ENCODE measurements at regions not wholly inside any gene's neighbourhood (a gene's known extent, or its start where the extent isn't known, plus 50 kb on each side); places are given as distances from the start of the nearest gene placed in this dataset.

GRCh38 chr10:3881622-3882021, 96.6 kb upstream of the KLF6 start:
- H3K4me1 ChIP-seq = peaks cover 6% of the 10 kb centered on the region
- no peak overlapping the region for H3K27ac ChIP-seq
- H3K27me3 ChIP-seq = no peaks in the 10 kb centered on the region
- DNase-seq (ENCODE audit: low spot score in 2 of 2) = no peak
- H3K36me3 ChIP-seq = no peaks in the 10 kb centered on the region
- no peak for TF ChIP-seq POLR2AphosphoS5 (IDR thresholded peaks at IDR 0.05)
- no peak for TF ChIP-seq EP300 (IDR thresholded peaks at IDR 0.05)
- no peak for TF ChIP-seq POLR2A (IDR thresholded peaks at IDR 0.05)
- TF ChIP-seq CTCF (IDR thresholded peaks at IDR 0.05) = no peak
- H3K4me3 ChIP-seq = no peak overlapping the region
- H3K9me3 ChIP-seq = no peaks in the 10 kb centered on the region
- 67% methylated on average over 3 of the region's 3 CpGs for WGBS

- no peak for TF ChIP-seq CTCF (IDR thresholded peaks at IDR 0.05)
- no peak for TF ChIP-seq POLR2A (IDR thresholded peaks at IDR 0.05)
- no peak for TF ChIP-seq POLR2AphosphoS5 (IDR thresholded peaks at IDR 0.05)
- TF ChIP-seq EP300 (IDR thresholded peaks at IDR 0.05) = no peak
- WGBS = 90% methylated on average over 8 of the region's 8 CpGs
- no peak for DNase-seq (ENCODE audit: low spot score in 2 of 2)
- Histone ChIP-seq H3K27me3 (no peaks in the 10 kb centered on the region), H3K36me3 (no peaks in the 10 kb centered on the region), H3K4me3 (no peak overlapping the region), H3K27ac (no peak overlapping the region), H3K4me1 (peaks cover 9% of the 10 kb centered on the region), H3K9me3 (no peaks in the 10 kb centered on the region)
These were observed 94.1 kb upstream of the KLF6 start for GRCh38 chr10:3879073-3879472.

GRCh38 chr10:3877211-3878000, 92.4 kb upstream of the KLF6 start:
- Histone ChIP-seq H3K27ac (no peak overlapping the region), H3K27me3 (no peaks in the 10 kb centered on the region), H3K9me3 (no peaks in the 10 kb centered on the region), H3K4me3 (no peak overlapping the region), H3K36me3 (no peaks in the 10 kb centered on the region), H3K4me1 (peaks cover 22% of the 10 kb centered on the region)
- TF ChIP-seq EP300 (IDR thresholded peaks at IDR 0.05) (no peak), POLR2A (IDR thresholded peaks at IDR 0.05) (no peak), POLR2AphosphoS5 (IDR thresholded peaks at IDR 0.05) (no peak), CTCF (IDR thresholded peaks at IDR 0.05) (no peak)
- DNase-seq (ENCODE audit: low spot score in 2 of 2) = no peak
- WGBS = 70% methylated on average over 4 of the region's 4 CpGs

GRCh38 chr10:3876350-3876962, 91.4 kb upstream of the KLF6 start:
- 70% methylated on average over 8 of the region's 8 CpGs for WGBS
- Histone ChIP-seq H3K27ac (no peak overlapping the region), H3K4me3 (no peak overlapping the region), H3K9me3 (no peaks in the 10 kb centered on the region), H3K36me3 (no peaks in the 10 kb centered on the region), H3K27me3 (no peaks in the 10 kb centered on the region), H3K4me1 (peaks cover 22% of the 10 kb centered on the region)
- TF ChIP-seq POLR2A (IDR thresholded peaks at IDR 0.05) (no peak), CTCF (IDR thresholded peaks at IDR 0.05) (no peak), POLR2AphosphoS5 (IDR thresholded peaks at IDR 0.05) (no peak), EP300 (IDR thresholded peaks at IDR 0.05) (no peak)
- DNase-seq (ENCODE audit: low spot score in 2 of 2) = peak in 1 of 2 donors; percentile 36

- DNase-seq (ENCODE audit: low spot score in 2 of 2) = peak in 1 of 2 donors; percentile 34
- TF ChIP-seq CTCF (IDR thresholded peaks at IDR 0.05) (no peak), POLR2A (IDR thresholded peaks at IDR 0.05) (no peak), POLR2AphosphoS5 (IDR thresholded peaks at IDR 0.05) (no peak), EP300 (IDR thresholded peaks at IDR 0.05) (no peak)
- 77% methylated on average over 3 of the region's 3 CpGs for WGBS
- Histone ChIP-seq H3K27me3 (no peaks in the 10 kb centered on the region), H3K9me3 (no peaks in the 10 kb centered on the region), H3K4me1 (peaks cover 22% of the 10 kb centered on the region), H3K4me3 (no peak overlapping the region), H3K27ac (no peak overlapping the region), H3K36me3 (no peaks in the 10 kb centered on the region)
These were observed 90.8 kb upstream of the KLF6 start for GRCh38 chr10:3875842-3876235.
